Activated T-cell treated with anti-CD3 and anti-CD28 coated beads, Interleukin-2, amount 50 U/mL, for 4 hours (primary cell): ENCODE measurements at regions not wholly inside any gene's neighbourhood (a gene's known extent, or its start where the extent isn't known, plus 50 kb on each side); places are given as distances from the start of the nearest gene placed in this dataset.

Source experiments
- ATAC-seq, 2 donors: fragments of 200-7000 bp; cut with Tn5 transposase; one replicate each; pipeline ENCODE4 v1.10.0; 2021
- DNase-seq: peaks from one replicate; pipeline ENCODE4 v3.0.0-alpha.2; 2020
- H3K27me3 Mint-ChIP-seq: one replicate; pipeline ENCODE4 v1.8.0; 2021; ENCODE audit warnings: low read depth, mixed read lengths
- H3K36me3 Mint-ChIP-seq: one replicate; pipeline ENCODE4 v1.8.0; 2022; ENCODE audit warnings: mixed read lengths; ENCODE audit not compliant: insufficient read depth
- H3K4me1 Mint-ChIP-seq: one replicate; pipeline ENCODE4 v1.8.0; 2021; ENCODE audit warnings: low read depth, mixed read lengths
- H3K4me3 Mint-ChIP-seq: one replicate; pipeline ENCODE4 v1.8.0; 2021; ENCODE audit warnings: mild to moderate bottlenecking, moderate library complexity, mixed read lengths
- H3K9me3 Mint-ChIP-seq: one replicate; pipeline ENCODE4 v1.8.0; 2021; ENCODE audit warnings: mixed read lengths

DNA sequence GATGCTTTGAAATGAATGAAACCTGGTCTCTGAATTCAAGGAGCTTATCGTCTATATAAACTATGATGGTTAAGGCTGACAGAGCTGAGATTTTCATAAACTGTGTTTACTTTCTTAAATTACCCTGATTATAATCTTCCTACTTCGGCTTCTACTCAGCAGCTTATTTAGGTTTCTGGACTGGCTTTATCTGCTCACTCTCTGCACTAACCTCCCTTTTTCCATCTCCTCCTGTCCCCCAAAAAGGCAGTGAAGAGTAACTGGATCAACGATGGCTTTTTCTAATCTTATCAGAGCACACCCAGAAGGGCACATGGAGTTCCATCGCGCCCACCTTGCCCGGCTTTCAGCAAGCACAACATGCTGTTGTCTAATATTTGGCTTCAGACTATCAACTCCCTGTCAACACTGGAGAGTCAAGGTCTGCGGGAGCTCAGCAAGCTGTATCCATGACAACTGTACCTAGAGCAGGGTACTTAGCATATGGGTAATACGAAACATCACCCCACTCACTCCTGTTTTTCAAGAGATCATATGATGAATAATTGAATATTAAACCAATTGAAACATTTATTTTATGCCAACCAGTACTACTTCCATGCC lies 417.3 kb downstream of the GABRB3 start:
- no peaks in the 10 kb centered on the region for H3K36me3 Mint-ChIP-seq
- H3K4me3 Mint-ChIP-seq = no peak overlapping the region
- no peak for ATAC-seq
- DNase-seq = no peak
- H3K4me1 Mint-ChIP-seq = no peaks in the 10 kb centered on the region
- no peaks in the 10 kb centered on the region for H3K27me3 Mint-ChIP-seq
- H3K9me3 Mint-ChIP-seq = no peaks in the 10 kb centered on the region

DNA sequence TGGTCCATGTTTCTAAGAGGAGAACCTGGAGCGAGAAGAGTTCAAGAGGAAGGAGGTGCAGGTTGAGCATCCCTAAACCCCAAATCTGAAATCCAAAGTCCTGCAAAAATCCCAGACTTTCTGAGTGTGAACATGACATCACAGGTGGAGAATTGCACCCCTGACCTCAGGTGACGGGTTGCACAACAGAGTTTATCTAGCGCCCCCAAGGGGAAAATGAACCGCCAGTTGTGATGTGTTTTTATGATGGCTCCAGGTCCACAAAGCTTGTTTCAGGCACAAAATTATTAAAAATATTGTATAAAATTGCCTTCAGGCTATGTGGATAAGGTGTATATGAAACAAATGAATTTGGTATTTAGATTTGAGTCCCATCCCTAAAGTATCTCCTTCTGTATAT lies 420.0 kb downstream of the GABRB3 start:
- Mint-ChIP-seq H3K4me1 (no peaks in the 10 kb centered on the region), H3K36me3 (no peaks in the 10 kb centered on the region), H3K4me3 (no peak overlapping the region), H3K9me3 (no peaks in the 10 kb centered on the region), H3K27me3 (no peaks in the 10 kb centered on the region)
- ATAC-seq (no peak), DNase-seq (no peak)

DNA sequence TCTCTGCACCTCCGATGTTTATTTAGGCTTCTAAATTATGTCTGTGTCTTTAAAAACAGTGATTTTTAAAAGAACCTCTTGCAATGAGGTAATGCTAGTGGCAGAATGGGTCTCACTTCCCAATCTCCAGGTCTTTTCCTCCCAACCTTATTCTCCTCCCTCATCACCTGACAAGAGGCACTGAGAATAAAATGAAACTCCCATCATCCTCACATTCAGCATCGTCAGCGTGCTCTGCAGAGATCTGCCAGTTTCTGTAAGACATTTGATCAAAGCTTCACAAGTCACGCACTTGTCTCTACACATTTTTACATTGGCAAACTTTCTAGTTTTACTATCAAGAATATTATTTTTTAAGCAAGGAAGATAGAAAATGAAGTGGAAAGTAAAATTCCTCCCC lies 420.5 kb downstream of the GABRB3 start:
- H3K36me3 Mint-ChIP-seq = no peaks in the 10 kb centered on the region

DNA sequence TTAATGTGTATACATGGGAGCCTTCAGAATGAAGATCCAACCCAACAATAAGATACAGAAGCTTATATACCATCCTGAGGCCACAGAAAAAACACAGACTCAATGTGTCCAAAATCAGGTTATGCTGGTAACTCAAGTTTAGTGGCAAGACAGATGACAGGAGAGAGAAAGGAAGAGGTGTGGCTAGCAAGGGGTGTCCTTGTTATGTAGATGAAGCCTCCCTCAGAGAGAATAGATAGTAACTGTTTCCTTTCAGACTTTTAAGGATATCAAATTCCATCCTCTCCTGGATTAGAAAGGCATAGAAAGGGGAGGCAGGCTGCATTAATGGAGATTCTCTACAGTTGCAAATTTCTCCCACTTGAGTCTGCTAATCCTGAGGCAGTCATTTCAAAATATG lies 447.4 kb downstream of the GABRB3 start:
- peaks cover 6% of the 10 kb centered on the region for H3K9me3 Mint-ChIP-seq
- DNase-seq (no peak), ATAC-seq (no peak)
- no peaks in the 10 kb centered on the region for H3K36me3 Mint-ChIP-seq
- H3K27me3 Mint-ChIP-seq = no peaks in the 10 kb centered on the region
- H3K4me1 Mint-ChIP-seq = no peaks in the 10 kb centered on the region
- H3K4me3 Mint-ChIP-seq = no peak overlapping the region

More for the DNA sequence above, 420.5 kb downstream of the GABRB3 start:
- Mint-ChIP-seq H3K27me3 (no peaks in the 10 kb centered on the region), H3K4me1 (no peaks in the 10 kb centered on the region), H3K4me3 (no peak overlapping the region), H3K9me3 (no peaks in the 10 kb centered on the region)
- no peak for DNase-seq
- no peak for ATAC-seq

DNA sequence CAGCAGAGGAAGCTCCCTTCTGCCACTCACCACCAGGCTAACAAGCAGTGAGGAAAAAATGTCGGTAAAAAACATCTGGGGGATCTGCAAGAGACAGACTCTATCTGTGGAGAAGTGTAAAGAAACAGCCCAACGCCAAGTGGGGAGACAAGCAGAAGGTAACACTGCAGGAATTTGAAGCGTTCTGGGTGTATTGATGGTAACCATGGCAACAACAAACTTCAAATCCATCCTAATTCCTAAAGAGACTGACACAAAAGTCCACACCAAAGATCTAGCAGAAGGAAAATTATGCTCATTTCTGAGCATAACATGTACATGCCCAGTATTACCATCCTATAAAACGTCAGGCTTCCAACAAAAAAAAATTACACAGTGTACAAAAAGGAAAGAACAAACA lies 449.3 kb downstream of the GABRB3 start:
- no peak for ATAC-seq
- no peak overlapping the region for H3K4me3 Mint-ChIP-seq
- no peaks in the 10 kb centered on the region for H3K27me3 Mint-ChIP-seq

DNA sequence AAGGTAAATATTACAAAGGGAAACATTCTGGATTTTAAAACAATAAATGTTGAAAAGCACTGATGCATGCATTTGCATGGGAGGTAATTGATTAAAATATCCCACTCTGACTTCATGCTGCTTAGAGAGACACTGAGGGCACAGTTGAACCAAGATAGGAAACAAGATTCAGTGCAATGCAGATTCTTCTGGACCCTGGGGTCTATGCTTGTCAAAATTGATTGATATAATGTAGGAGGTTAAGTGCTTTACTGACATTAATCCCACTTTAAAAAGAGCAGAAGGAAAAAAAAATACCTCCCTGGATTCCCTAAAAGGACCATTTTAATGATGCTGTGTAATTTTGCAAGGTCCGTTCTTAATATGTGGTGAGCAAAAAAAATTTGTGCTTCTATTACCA lies 454.2 kb downstream of the GABRB3 start:
- no peaks in the 10 kb centered on the region for H3K36me3 Mint-ChIP-seq

More for the DNA sequence above, 449.3 kb downstream of the GABRB3 start:
- Mint-ChIP-seq H3K9me3 (peaks cover 6% of the 10 kb centered on the region), H3K36me3 (no peaks in the 10 kb centered on the region), H3K4me1 (no peaks in the 10 kb centered on the region)
- no peak for DNase-seq

DNA sequence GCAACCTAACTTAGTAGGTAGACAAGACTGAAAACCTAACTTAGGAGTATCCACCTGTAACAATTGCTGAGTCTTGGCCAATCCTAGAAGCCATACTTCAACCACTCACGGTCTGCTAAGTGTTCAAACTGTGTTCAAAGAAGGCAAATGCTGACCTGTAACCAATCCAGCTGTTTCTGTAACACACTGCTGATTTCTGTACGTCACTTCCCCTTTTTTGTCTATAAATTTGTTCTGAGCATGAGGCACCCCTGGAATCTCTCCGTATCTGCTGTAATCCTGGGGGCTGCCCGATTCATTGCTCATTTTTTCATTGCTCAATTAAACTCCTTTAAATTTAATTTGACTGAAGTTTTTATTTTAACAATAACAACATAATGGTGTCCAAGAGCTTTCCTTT lies 451.4 kb upstream of the ATP10A start:
- Mint-ChIP-seq H3K36me3 (no peaks in the 10 kb centered on the region), H3K4me3 (no peak overlapping the region), H3K4me1 (no peaks in the 10 kb centered on the region), H3K9me3 (peaks cover 4% of the 10 kb centered on the region), H3K27me3 (no peaks in the 10 kb centered on the region)
- DNase-seq (no peak), ATAC-seq (no peak)

More for the DNA sequence above, 454.2 kb downstream of the GABRB3 start:
- Mint-ChIP-seq H3K9me3 (no peaks in the 10 kb centered on the region), H3K4me1 (no peaks in the 10 kb centered on the region), H3K4me3 (no peak overlapping the region), H3K27me3 (no peaks in the 10 kb centered on the region)
- DNase-seq (no peak), ATAC-seq (no peak)

DNA sequence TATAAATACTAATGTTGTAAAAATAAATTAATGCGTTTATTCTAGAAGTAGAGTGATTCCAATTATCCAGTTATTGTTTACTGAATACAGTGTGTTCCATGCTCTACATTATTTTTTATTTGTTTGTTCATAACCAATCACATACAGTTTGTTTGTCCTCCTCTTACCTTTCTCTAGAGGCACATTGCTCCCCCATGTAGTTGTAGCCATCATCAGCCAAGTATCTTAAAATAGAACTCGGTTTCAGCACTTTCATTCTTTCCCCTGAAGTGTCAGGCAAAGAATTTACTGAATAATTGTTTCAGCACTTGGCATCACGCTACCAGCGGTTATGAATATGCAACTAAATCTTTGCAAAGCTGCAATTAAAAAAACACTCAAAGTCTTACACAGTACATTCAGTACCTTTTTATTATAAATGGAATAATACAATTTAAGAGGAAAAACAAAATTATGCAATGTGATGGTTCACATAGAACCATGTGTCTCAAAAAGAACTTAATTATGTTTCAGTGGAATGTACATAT lies 448.6 kb upstream of the ATP10A start:
- Mint-ChIP-seq H3K9me3 (peaks cover 19% of the 10 kb centered on the region), H3K4me1 (no peaks in the 10 kb centered on the region), H3K36me3 (no peaks in the 10 kb centered on the region), H3K27me3 (no peaks in the 10 kb centered on the region), H3K4me3 (no peak overlapping the region)
- no peak for DNase-seq
- ATAC-seq = no peak

DNA sequence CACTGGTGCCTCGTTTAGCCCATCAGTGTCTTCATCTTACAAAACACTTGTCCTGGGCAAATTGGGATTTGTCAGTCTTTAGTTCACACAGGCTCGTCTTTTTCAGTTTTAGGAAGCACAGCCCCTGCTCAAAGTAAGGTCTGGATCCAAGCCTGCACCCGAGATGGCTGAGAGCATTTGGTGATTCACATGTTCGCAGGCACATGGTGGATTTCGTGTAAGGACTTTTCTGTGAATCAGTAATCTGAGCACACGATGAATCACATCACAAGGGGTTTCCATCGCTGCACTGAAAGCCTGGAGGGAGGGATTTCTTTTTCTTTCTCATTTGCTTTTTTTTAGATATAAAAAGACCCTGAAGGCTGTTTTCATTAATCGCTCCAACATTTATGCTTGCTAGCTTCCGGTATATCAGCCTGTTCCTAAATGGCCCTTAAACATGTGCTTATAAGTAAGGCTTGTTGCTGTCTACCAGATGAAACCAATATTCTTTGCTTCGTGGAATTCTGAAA lies 435.6 kb upstream of the ATP10A start:
- Mint-ChIP-seq H3K27me3 (no peaks in the 10 kb centered on the region), H3K36me3 (no peaks in the 10 kb centered on the region), H3K9me3 (peaks cover 7% of the 10 kb centered on the region)

DNA sequence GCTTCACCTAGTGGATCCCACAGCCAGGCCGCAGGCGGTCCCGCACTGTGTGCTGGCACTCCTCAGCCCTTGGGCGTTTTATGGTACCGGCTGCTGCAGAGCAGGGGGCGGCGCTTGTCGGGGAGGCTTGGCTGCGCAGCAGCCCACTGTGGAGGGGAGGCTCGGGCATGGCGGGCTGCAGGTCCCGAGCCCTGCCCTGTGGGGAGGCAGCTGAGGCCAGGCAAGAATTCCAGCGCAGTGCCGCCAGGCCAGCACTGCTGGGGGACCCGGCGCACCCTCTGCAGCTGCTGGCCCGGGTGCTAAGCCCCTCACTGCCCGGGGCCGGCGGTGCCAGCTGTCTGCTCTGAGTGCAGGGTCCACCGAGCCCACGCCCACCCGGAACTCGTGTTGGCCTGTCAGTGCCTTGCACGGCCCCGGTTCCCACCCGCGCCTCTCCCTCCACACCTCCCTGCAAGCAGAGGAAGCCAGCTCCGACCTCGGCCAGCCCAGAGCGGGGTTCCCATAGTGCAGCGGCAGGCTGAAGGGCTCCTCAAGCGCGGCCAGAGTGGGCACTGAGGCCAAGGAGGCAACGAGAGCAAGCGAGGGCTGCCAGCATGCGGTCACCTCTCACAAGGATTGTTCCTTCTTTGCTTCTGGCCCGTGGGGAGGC lies 435.0 kb upstream of the ATP10A start:
- H3K9me3 Mint-ChIP-seq = peaks cover 7% of the 10 kb centered on the region
- H3K4me3 Mint-ChIP-seq = no peak overlapping the region
- DNase-seq (no peak), ATAC-seq (no peak)
- no peaks in the 10 kb centered on the region for H3K27me3 Mint-ChIP-seq
- no peaks in the 10 kb centered on the region for H3K36me3 Mint-ChIP-seq
- H3K4me1 Mint-ChIP-seq = no peaks in the 10 kb centered on the region

More for the DNA sequence above, 435.6 kb upstream of the ATP10A start:
- Mint-ChIP-seq H3K4me1 (no peaks in the 10 kb centered on the region), H3K4me3 (no peak overlapping the region)
- DNase-seq (no peak), ATAC-seq (no peak)

DNA sequence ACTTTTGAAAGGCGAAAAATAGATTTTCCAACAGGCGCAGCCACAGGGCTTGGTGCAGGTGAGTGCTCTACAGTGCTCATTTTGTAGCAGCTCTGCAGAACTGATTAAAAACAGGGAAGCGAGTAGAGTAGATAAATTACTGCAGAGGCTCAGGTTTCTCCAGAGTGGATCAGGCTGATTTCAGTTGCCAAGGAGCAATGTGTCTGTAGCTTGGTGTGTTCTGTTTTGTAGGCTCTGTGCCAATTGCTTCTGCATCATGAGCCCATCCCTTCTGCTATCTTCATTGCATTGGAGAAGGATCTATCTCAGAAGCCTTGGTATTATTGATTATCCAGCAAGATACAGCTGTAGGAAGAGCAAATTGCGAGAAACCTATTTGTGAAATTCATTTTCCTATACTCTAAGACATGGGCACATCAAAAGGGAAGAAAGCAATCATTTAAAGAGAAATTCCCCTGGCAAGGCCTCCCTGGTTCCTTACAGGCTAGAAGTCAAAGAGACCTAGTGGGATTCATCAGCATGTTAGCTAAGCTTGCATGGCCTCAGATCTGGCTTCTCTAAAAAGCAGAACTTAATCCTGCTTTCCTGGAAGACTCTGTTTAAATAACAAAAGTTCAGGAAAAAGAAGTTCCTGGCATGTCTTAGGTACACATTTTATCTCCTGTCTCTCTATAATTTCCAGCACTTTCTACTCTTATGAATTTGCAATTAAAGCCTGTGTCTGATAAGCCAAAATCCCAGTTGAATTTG lies 432.4 kb upstream of the ATP10A start:
- peaks cover 12% of the 10 kb centered on the region for H3K9me3 Mint-ChIP-seq
- no peaks in the 10 kb centered on the region for H3K4me1 Mint-ChIP-seq
- no peaks in the 10 kb centered on the region for H3K36me3 Mint-ChIP-seq
- no peak overlapping the region for H3K4me3 Mint-ChIP-seq
- no peaks in the 10 kb centered on the region for H3K27me3 Mint-ChIP-seq
- DNase-seq = no peak
- ATAC-seq = no peak

DNA sequence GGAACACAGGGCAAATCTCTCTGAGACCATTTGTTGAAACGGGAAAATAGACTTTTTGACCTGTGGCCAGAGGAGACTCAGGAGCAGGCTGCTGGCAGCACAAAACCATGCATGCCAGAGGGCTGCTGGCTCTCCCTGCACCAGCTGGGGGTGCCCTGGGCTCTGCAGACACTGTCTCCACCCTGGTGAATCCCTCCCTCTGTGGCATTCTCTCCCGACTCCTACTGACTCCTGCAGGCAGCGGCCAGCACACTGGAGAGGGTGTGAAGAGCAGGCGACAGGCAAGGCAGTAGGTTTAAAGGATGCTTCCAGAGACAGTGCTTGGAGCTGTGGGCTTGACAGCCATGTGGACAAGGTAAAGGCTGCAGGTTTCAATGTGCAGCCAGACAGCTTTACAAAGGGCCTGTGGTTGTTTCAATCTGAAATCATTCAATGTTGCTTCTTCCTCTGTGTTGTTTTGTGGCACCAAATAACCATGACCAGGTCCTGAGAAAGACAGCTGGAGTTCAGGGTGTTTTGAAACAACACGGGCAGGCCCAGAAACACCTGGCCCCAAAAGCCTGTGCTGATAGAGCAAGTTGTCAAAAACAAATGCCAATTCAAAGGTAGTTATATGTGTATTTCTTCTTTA lies 431.0 kb upstream of the ATP10A start:
- Mint-ChIP-seq H3K27me3 (no peaks in the 10 kb centered on the region), H3K36me3 (no peaks in the 10 kb centered on the region)

DNA sequence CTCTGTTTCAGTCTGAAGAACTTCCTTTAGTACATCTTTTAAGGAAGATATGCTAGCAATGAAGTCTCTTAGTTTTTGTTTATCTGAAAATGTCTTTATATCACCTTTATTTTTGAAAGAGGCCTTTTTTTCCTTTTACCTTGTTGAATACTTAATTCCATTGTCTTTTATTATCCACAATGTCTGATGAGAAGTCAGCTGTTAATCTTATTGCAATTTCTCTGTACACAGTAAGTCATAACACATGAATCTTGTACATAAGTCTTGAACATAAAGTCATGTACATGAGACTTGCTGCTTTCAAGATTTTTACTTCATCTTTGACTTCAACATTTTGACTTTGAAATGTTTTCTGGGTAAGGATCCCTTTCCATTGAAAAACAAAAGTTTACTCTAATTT lies 424.3 kb upstream of the ATP10A start:
- no peak overlapping the region for H3K4me3 Mint-ChIP-seq
- ATAC-seq (no peak), DNase-seq (no peak)
- H3K4me1 Mint-ChIP-seq = no peaks in the 10 kb centered on the region
- no peaks in the 10 kb centered on the region for H3K27me3 Mint-ChIP-seq
- H3K9me3 Mint-ChIP-seq = peaks cover 41% of the 10 kb centered on the region
- H3K36me3 Mint-ChIP-seq = no peaks in the 10 kb centered on the region

More for the DNA sequence above, 431.0 kb upstream of the ATP10A start:
- DNase-seq (no peak), ATAC-seq (no peak)
- Mint-ChIP-seq H3K4me1 (no peaks in the 10 kb centered on the region), H3K9me3 (peaks cover 15% of the 10 kb centered on the region), H3K4me3 (no peak overlapping the region)

DNA sequence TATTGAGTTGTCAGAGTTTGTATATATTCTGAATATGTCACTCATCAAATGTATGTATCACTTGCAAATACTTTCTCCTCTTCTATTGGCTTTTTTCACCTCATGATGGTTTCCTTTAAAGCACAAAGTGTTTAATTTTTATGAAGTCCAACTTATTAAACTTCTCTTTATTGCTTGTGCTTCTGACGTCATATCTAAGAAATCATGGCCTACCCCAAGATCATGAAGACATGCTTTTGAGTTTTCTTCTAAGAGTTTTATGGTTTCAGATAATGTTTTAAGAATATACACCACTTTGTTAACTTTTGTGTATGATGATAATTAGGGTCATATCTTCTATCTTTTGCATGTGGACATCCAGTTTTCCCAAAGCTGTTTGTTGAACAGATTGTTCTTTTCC lies 417.2 kb upstream of the ATP10A start:
- Mint-ChIP-seq H3K9me3 (peaks cover 7% of the 10 kb centered on the region), H3K27me3 (no peaks in the 10 kb centered on the region), H3K4me3 (no peak overlapping the region), H3K4me1 (no peaks in the 10 kb centered on the region), H3K36me3 (no peaks in the 10 kb centered on the region)
- no peak for ATAC-seq
- no peak for DNase-seq
